Tibial nerve (tissue), 4 donors: ENCODE measurements at regions not wholly inside any gene's neighbourhood (a gene's known extent, or its start where the extent isn't known, plus 50 kb on each side); places are given as distances from the start of the nearest gene placed in this dataset.

Experiments
- CTCF ChIP-seq, 5 experiments: fragments of 200-600 bp in 3 of 5; fragments of 450-650 bp in 2 of 5; sonication (generic) in 3 of 5; IDR thresholded peaks; one replicate each; pipeline ENCODE4 v1.5.1; 2016 to 2019; ENCODE audit warnings: antibody characterized with exemption in 5 of 5, mild to moderate bottlenecking in 3 of 5, moderate library complexity in 2 of 5
- EP300 ChIP-seq, 2 donors: sonication (generic); formaldehyde crosslinking; IDR thresholded peaks; one replicate each; pipeline ENCODE4 v1.6.1; 2017; ENCODE audit warnings: antibody characterized with exemption in 2 of 2, mild to moderate bottlenecking in 1 of 2
- POLR2A ChIP-seq, 2 donors: fragments of 450-650 bp; IDR thresholded peaks; one replicate each; pipeline ENCODE4 v1.6.1; 2017; ENCODE audit warnings: antibody characterized with exemption in 2 of 2, mild to moderate bottlenecking in 2 of 2, moderate library complexity in 2 of 2

- no peak for TF ChIP-seq POLR2A (IDR thresholded peaks at IDR 0.05)
- no peak for TF ChIP-seq CTCF (IDR thresholded peaks at IDR 0.05)
- no peak for TF ChIP-seq EP300 (IDR thresholded peaks at IDR 0.05)
Observed at GRCh38 chr10:2909921-2910320, 157.4 kb upstream of the PFKP start.
